Dedifferentiated amniotic fluid mesenchymal stem cell (primary cell): ENCODE measurements at regions not wholly inside any gene's neighbourhood (a gene's known extent, or its start where the extent isn't known, plus 50 kb on each side); places are given as distances from the start of the nearest gene placed in this dataset.
"Not testable (repeated sequence)": the region's sequence is repeated elsewhere in the genome, so short reads cannot be mapped to it uniquely, and the experiment has no call there.

Experiments used
- DNase-seq: peaks from one replicate; pipeline ENCODE4 v3.0.0-alpha.2; 2016; ENCODE audit errors: extremely low spot score

DNA sequence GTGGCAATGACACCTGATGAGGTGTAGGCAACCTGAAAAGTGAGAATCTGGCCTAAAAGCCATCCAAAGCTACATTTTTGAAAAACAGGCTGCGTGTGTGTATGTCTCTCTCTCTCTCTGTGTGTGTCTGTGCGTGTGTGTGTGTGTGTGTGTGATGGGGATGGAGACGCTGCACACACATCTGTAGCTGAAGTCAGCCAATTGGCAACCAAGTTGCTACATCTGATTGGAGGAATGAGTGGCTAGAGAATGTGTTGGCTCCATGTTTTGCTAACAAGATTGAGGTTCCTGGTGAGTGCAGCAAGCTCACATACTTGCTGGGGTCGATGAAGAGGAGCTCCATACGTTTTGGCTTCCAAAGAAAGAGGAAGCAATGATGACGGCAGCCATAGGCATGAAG lies 311.4 kb upstream of the NCAM1 start:
- DNase-seq = no peak

DNA sequence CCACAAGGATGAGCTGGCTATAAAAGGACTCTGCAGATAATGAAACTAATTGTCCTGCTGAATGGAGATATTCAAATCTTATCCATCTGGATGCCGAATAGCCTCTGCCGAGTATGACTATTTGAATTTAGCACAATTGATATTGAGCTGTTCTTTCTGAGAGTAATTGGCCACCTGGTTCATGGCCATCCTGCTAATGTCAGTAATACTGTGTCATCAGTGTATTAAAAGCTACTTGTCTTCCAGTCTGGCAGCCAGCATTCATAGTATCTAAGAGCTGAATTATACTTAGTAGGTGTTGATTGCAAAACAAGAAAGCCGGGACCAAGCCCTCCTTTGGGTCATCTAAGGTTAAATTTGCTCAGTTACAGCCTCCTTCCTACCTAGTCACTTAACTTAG lies 310.7 kb upstream of the NCAM1 start:
- no peak for DNase-seq

DNA sequence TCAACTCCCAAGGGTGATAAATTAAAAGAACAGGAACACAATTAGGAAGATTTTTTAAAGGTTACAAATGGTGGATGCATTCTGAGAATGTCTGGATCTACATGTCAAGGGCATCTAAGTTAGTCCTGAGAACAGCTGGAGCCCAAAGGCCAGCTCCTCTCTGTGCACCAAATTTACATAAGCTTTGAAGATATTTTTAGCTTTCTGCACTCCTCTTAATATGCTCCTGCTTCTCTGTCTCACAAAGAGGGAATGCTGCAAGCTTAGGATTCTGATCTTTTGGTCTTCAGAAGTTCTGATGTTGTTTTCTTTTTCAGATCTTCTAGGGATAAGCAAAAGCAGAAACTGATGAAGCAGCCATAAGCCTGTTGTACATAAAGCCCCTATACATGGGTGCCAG lies 309.8 kb upstream of the NCAM1 start:
- DNase-seq = no peak

DNA sequence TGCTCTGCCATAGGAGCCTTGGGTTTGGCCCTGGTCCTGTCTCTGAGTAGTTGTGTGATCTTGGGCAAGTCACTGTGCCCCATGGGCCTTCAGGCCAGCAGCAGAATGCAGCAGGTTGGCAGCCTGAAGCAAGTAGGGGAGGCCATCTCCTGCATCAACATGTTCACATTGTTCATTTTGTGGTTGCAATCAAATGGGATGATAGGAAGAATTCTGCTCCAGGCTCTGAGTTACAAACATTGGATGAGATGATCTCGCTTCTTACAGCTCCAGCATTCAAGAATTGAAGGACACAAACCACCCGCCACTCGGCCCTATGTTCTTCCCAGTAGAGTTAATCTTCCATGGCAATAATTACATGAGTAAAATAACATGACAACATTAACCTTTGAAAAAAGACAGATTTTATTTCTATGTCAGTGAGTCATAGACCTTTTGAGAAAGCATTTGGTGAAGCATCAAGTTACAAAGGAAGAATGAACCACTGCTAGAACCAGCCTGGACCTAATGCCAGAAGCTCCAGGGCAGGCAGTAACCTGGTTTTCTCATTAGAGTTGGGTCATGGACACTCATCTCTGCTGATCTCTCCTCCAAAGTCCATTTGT lies 308.3 kb upstream of the NCAM1 start:
- no peak for DNase-seq

DNA sequence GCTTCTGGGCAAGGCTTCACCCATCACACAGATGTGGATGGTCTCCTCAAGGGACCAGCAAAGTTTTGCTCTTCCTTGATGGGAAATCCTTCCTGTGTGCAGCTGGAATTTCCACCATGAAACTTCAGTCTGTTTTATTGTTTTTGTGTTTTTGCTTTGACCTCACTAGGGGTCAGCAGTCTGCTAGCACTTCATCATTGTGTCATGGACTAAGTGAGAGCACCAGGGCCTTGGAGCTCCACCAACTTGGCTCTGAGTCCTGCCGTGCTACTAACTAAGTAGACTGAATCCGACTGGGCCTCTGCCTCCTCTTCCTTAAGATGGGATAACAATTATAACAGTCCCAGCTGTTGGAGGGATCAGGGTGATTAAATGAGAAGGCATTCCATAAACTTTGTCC lies 305.8 kb upstream of the NCAM1 start:
- no peak for DNase-seq

DNA sequence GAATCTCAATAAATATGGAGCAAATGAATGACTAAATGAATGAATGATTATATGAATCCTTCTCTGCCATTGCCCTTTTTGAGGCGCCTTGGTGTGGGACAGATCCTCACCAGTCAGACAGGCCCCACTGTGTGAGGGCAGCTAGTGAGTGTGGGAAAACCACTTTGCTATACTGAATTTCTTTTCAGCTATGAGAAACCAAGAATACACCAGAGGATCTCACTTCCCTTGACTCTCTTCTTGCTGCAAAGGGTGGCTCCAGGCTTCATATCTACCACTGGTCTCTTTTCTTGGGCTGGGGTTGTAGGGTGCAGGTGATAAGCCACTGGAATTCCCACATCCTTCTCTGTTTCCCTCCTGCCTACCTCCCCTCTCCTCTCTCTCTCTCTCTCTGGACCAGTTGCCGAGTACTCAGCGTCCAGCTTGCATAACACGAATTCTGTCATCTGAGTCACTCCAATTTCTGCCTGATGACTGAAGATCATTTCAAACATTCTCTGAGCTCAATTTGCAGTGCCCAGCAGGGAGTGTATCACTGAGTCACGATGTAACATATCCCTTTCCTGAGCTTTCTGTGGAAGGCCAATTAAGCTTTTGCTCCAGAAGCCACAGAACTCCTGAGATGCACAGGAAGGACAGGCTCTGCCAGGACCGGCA lies 304.3 kb upstream of the NCAM1 start:
- DNase-seq = no peak

DNA sequence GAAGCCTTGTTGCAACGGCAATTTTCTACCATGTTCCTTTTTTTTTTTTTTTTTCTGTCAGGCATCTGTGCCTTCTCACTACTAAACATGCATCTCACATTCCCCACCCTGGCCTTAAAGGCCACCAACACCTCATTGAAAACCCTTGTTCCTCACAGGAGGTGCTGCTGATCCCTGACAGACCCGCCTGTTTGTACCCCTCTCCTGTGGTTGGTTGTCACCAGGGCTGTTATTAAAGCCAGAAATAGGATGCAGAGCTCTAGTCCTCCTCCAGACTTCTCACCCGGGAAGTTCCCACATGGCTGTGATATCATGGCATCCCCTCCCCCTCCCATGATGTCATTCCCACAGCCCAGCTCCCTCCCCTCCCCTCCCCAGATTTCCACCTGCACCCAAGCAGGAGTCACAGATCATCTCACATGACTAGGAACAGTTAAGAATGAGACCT lies 302.8 kb upstream of the NCAM1 start:
- no peak for DNase-seq

DNA sequence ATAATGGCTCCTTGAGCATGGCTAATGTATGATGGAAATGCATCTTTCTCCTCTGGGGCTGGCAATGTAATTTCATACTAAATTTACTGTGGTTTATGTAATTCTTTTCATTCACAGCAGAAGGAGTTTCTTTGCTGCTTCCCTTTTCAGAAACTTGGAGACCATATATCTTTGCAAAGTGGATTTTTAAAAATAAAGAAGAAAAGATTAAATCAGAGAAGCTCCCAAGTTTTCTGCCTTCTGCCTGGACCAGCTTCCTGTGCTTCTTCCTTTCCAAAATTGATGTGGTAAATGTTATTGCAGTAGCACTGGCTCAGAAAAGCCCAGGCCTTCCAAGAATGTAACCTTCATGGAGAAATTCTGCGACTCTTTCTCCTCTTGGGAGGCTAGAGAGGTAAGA lies 300.1 kb upstream of the NCAM1 start:
- DNase-seq = no peak

DNA sequence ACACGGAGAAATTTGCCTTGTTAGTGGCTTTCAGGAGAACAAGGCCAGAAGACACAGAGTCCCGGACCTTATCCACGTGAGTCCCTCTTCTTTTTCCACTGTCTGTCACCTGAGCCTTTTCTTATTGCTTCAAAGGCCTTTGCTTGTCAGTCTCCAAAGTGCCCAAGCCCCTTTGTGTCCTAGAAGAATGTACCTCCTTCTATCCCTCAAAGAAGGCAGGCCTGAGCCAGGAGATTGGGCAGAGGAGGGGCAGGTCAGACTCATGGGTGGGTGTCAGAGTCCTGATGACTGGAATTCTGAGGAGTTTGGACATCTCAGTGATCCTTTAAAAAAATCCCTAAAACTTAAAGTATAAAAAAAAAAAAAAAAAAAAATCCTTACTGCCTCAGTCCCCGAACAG lies 299.6 kb upstream of the NCAM1 start:
- no peak for DNase-seq

DNA sequence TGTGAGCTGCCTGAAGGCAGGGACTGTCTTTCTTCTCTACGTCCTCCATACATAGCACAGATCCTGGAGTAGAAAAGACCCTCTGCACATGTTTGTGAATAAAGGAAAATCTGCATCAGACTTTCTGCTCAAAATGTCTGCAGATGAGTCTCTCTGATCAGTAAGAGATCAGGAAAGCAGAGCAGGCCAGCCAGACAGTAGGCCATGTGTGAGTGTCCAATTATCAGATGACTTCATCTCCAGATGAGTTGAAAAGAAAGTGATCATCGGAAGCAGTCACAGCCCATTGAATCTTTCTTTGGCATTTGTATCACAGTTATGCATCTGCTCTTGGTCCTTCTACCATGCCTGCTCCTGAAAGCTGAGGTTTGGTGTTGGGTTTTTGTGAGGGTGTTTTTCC lies 298.7 kb upstream of the NCAM1 start:
- no peak for DNase-seq

DNA sequence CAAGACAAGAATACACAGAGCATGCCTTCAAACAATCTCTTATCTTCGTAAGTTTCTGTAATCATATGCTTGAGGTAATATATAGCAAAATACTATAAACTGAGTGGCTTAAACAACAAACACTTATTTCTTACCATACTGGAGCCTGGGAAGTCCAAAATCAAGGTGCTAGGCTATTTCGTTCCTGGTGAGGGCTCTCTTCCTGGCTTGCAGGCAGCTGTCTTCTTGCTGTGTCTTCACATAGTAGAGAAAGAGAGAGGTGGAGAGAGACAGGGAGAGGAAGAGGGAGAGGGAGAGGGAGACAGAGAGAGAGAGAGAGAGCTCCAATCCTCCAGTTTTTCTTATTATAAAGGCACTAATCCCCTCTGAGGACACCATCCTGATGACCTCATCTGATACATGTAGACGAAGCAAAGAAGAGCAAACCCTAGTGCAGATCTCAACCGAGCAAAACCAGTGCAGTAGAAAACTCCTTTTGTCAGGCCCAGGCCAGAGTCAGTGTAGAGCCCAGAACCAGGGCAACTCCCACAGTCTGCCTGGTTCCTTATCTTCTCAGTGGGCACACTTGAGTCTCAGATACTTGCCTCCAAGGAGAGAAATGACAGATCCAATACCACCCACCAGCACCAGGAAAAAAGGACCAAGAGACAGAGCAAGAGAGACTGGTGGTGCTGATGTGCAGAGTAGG lies 297.1 kb upstream of the NCAM1 start:
- no peak for DNase-seq

DNA sequence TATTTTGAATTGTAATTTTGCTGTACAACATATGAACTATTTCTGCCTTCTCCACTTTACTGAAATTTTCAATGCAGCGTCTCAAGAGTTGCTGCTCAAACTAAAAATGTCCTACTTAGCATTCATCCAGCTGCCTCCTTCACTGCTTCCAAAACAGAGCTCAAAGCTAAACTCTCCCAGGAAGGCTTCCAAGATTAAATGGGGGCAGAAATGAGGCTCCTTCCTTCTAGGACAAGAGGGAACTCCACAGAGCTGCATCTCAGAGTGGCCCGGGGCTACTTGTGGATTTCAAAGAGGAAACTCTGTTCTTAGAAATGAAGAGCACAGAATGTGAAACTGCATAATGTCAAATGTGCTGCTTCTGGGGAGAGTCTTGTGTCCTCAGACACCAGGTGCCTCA lies 295.9 kb upstream of the NCAM1 start:
- no peak for DNase-seq

DNA sequence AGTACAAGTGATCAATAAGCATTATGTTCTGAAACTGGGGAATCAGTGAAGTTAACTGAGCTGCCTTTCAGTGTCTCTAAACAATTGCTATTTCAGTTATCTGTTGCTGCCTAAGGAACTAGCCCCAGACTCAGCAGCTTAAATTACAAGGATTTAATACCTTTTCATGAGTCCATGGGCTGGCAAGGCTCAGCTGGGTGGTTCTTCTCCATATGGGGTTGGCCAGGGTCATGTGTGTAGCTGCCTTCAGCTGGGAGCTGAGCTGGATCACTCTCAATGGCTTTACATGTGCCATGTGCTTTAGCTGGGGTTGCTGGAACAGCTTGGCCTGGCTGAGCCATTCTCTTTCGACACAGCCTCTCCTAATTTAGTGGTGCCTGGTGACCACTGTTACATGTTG lies 295.0 kb upstream of the NCAM1 start:
- no peak for DNase-seq

DNA sequence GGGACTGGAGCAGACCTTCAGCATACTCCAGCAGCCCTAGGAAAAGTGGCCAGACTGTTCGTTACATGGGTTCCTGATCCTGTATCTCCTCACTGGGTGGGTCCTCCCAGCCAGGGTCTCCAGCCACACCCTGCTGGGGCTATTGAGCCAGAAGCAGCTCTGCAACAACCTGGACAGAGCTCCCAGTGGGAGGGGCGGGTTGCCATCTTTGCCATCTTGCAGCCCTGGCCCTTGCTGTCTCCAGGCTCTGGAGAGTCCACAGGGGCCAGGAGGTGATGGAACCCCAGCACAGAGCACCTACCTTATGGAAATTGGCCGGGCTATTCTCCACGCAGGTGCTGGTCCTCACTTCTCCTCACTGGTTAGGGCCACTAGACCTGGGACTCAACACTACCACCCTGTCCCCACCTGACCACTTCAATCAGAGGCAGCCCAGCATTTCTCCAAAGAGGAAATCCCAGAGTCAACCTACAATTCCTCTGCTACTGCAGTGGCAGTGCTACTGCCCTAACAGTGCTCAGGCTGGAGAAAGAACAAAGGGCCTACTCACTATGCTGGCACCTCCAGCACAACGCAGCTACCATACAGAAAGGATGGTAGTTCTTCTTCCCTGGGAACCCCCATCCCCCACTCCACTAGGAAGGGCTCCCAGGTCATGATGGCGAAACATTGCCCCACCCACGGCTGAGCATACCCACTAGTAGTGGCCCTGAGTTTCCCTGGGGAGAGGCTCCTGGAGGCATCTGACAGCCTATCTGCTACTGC lies 290.2 kb upstream of the NCAM1 start:
- DNase-seq = no peak

DNA sequence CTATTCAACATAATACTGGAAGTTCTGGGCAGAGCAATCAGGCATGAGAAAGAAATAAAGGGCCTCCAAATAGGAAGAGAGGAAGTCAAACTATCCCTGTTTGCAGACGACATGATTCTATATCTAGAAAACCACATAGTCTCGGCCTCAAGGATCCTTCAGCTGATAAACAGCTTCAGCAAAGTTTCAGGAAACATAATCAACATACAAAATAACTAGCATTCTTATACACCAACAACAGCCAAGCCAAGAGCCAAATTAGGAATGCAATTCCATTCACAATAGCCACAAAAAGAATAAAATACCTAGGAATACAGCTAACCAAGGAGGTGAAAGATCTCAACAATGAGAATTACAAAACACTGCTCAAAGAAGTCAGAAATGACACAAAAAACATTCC lies 287.8 kb upstream of the NCAM1 start:
- not testable (repeated sequence) for DNase-seq

DNA sequence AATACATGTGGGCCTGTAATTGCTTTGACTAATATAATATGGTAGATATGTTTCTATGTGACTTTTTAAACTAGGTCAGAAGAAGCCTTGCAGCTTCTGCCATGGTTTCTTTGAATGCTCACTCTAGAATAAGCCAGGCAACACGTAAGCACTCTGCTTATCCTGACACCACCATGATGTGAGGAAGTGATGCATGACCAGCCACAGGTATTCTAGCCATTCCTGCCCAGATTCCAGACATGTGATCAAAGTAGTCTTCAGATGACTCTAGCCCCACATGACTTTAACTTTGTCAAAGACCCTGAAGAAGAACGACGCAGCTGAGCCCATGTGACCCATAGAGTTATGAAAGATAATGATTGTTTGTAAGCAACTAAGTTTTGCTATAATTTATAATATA lies 276.1 kb upstream of the NCAM1 start:
- no peak for DNase-seq

DNA sequence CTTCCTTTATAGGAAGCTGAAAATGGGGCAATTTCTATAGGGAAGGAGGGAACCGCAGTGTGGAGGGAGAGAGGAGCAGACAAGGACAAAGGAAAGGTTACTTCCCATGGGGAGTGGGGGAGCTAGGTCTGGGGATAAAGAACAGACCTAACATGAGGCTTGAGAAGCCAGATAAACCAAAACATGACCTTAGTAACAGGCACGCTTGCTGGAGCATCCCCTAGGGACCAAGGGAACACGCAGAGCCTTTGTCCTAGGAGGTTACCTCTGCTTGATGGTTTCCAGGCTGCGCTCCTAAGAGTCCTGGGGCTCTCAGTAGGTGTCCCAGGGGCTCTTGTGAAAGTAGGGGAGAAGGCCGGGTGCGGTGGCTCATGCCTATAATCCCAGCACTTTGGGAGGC lies 271.4 kb upstream of the NCAM1 start:
- no peak for DNase-seq

DNA sequence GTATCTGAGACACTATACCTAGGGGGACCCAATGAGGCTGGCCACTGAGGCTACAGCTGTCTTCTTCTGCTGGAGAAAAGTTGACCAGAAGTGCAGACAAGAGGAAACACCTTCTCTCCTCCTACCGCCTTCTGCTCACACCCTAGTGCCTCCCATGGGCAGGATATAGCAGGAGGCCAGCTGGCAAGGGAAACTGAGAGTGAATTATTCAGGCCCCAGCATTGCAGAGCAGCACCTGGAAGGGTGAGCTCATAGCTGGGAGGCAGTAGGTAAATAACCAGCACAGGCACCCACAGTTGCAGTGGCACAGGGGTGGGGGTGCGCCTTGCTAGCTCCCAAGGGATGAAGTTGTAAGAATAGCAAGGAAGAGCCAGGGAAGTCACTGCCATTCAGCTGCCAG lies 267.4 kb upstream of the NCAM1 start:
- no peak for DNase-seq

DNA sequence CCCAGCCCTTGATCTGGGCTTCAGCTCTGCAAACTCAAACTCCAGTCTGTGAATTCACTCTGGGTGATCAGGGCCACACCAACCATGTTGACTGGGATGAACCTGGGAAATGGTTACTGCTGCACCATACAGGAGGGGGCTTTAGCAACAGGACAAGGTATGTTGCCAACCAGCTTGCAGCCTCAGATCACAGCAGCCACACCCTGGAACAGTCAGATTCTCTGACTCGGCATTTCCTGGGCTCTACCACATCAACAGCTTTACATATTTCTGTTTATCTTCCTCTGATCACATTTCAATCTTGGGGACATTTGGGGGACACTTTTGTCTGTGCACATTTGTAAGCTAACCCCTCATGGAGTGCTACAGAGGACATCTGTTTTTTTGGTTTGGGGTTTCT lies 267.0 kb upstream of the NCAM1 start:
- DNase-seq = no peak

DNA sequence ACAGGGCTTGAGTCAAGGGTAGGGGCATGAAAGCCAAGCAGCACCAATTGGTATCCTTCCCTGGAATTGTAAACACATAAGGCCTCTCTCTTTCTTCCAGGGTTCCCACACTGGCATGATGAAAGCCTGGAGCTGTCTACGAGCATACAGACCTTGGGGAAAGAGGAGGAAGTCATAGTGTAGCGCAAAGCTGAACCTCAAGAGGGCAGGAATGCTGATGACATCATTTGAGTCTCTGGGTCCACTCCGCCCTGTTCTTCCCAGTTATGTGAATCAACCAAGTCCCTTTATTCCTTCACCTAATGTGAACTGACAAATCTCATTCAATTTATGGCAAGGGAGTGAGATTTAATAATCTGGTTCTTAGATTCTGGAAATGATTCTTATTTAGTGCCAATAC lies 266.4 kb upstream of the NCAM1 start:
- DNase-seq = no peak

DNA sequence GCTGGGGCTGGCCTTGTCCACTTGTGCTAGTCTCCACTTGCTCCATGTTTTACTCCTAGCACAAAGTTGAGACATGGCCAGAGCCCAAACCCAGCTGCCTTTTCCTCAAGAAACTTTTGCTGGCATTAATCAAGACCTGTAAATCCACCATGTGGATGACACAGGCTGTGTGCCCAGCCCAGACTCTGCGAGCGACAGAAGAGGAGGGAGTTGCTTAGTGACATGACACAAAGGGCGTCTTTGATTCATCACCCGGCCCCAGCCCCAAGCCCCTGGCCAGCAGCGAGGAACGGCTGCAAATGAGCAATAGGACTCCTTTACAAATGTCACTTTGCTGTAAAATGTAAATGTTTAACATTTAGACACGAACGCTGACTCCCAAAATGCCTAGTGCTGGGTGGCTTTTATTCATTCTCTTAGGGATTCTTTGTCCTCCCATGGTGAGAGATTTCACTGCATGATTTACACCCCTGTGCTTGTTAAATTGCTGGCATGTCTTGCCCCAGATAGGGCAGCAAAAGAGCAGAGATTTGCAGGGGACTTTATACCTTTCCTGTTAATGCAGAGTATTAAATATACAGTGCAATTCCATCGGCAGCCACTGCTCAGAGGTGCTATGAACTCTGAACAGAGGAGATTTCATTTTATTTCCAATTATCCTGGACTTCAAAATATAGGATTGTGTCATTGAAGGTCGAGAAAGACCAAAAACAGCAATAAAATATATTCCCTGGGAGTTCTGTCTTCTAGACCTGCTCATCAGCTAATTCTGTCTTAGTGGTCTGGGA lies 263.6 kb upstream of the NCAM1 start:
- no peak for DNase-seq

DNA sequence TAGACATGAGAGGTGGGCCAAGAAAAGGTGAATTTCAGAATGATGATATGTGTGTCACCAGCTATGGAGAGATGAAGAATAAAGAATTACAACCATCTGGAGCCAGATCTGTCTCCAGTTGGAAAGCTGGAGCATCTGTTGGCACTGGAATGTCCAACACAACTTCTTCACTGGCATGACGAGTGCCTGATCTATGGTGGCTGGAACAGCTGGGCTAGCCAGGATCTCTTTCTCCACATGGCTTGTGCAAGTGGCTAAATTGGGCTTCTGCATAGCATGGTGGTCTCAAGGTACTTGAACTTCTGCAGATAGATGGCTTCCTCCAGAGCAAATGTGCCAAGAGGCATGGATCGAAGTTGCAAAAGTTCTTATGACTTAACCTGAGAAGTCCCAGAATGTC lies 256.1 kb upstream of the NCAM1 start:
- DNase-seq = no peak
